ENCODE measurements at regions not wholly inside any gene's neighbourhood (a gene's known extent, or its start where the extent isn't known, plus 50 kb on each side); places are given as distances from the start of the nearest gene placed in this dataset.
A peak's percentile ranks its signal among the peaks of the same experiment; 100 is the strongest.

DNA sequence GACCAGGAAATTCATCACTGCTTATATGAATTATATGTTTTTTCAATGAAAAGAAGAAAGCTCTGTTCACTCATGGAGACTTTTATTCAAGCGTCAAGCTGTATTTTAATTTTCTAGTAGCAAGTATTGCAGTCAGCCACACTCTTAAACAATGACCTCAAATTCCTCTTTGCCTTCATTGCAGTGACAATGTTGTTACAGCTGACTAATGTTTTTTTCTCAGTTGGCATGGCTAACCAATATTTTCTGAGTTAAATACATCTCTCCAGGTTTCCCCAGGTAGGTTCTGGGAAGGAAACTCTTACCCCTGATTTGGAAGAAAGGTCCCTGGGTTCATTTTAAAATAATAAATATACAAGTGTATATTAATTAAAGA, 241.5 kb downstream of the WDR11 start:
- no peak for DNase-seq (ENCODE audit: low read depth, low spot score)
- in situ Hi-C loops (cut with HindIII; ENCODE audit: low sequenced_read_pairs): no loop called here
- TF ChIP-seq, protein P1, sequence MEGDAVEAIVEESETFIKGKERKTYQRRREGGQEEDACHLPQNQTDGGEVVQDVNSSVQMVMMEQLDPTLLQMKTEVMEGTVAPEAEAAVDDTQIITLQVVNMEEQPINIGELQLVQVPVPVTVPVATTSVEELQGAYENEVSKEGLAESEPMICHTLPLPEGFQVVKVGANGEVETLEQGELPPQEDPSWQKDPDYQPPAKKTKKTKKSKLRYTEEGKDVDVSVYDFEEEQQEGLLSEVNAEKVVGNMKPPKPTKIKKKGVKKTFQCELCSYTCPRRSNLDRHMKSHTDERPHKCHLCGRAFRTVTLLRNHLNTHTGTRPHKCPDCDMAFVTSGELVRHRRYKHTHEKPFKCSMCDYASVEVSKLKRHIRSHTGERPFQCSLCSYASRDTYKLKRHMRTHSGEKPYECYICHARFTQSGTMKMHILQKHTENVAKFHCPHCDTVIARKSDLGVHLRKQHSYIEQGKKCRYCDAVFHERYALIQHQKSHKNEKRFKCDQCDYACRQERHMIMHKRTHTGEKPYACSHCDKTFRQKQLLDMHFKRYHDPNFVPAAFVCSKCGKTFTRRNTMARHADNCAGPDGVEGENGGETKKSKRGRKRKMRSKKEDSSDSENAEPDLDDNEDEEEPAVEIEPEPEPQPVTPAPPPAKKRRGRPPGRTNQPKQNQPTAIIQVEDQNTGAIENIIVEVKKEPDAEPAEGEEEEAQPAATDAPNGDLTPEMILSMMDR (IDR thresholded peaks at IDR 0.05; ENCODE audit: low read depth, low read length): no peak
- no peak overlapping the region for H3K4me3 ChIP-seq (ENCODE audit: low read depth, low read length)

DNA sequence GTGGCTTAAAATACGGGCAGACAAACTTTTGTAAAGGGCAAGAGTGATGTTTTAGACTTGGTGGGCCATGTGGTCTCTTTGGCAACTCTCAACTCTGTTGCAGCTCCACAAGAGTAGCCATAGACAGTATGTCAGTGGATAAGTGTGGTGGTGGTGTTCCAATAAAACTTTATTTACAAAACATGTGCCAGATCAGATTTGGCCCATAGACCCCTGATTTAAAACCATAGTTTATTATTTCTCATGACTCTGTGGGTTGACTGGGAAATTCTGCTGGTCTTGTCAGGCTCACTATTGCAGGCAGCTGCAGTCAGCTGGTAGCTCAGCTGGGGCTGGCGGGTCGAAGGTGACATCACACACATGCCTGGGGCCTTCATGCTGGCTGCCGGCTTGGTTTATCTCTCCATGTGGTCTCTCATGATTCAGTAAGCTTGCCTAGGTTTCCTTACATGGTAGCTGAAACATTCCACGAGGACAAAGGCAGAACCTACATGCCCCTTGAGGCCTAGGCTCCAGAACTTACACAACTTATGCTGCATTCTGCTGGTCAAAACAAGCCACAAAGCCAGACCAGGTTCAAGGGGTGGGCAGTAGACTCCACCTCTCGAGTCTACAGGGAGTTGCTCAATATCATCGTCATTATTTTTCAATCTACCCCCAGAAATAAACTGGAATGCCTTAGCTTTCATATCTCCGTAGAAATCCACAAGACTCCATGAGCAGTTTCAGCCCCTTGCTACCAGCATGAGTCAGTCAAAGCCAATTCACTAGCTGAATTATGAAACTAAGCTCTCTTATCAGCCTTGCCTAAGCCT, 245.7 kb downstream of the WDR11 start:
- in situ Hi-C loops (cut with HindIII; ENCODE audit: low sequenced_read_pairs): no loop called here

DNA sequence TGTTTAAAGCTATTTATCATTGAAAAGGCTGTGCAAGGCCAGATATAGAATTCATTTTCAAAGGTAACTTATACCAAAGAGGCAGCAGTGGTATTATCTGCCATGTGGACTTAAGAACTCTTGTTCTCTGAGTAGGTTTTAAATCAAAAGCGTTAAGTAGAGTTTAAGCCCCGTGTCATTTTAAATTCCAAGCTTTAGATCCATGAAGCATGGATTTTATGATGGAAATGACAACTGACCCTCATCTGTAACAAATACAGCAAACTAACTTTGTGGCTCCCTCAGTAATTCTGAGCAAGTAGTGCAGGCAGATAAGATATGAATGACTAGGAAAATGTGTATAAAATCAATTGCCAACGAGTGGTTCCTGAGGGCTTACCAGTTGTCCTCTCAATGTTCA, 247.0 kb downstream of the WDR11 start:
- TF ChIP-seq, protein P1 (IDR thresholded peaks at IDR 0.05; ENCODE audit: low read depth, low read length): no peak
- DNase-seq (ENCODE audit: low read depth, low spot score): no peak
- in situ Hi-C loops (cut with HindIII; ENCODE audit: low sequenced_read_pairs): no loop called here
- no peak overlapping the region for H3K4me3 ChIP-seq (ENCODE audit: low read depth, low read length)

More for the DNA sequence above, 245.7 kb downstream of the WDR11 start:
- H3K4me3 ChIP-seq (ENCODE audit: low read depth, low read length): no peak overlapping the region
- DNase-seq (ENCODE audit: low read depth, low spot score): peak; percentile 91
- TF ChIP-seq, protein P1 (IDR thresholded peaks at IDR 0.05; ENCODE audit: low read depth, low read length): no peak

DNA sequence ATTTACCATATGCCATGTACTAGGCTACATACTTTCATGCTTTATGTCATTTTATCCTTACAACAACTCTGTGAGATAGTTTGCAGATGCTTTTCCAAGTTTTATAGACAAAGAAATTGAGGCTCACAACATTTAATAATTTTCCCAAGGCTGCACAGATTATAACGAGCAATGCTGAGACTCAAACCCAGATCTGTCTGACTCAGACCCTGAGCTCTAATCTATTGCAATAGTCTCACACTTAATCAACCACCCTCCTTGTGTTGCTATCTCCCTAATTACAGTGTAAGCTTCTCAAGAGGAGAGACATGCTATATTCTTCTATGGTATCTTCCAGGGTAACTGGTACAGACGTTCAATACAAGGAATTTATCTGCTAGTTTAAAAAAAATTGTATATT, 247.6 kb downstream of the WDR11 start:
- TF ChIP-seq, protein P1 (IDR thresholded peaks at IDR 0.05; ENCODE audit: low read depth, low read length): no peak
- no peak overlapping the region for H3K4me3 ChIP-seq (ENCODE audit: low read depth, low read length)
- DNase-seq (ENCODE audit: low read depth, low spot score): no peak
- in situ Hi-C loops (cut with HindIII; ENCODE audit: low sequenced_read_pairs): no loop called here

DNA sequence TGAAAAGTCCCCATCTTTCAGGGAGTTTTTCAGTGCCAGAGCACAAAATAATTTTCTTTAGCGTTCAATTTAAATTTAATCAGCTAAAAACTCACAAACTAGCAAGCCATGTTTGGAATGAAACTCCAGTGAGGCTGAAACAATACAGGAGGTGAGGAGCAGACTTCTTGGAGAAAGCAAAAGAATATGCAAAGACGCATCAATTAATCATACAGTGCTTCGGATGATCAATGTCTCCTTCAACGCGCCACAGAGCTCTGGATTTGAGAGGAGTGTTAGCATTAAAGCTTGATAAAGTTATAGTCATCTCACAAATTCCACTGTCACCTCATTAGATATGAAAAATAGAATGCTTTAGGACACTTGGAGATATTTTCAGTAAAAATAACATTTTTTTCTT, 248.0 kb downstream of the WDR11 start:
- no peak for DNase-seq (ENCODE audit: low read depth, low spot score)
- TF ChIP-seq, protein P1 (IDR thresholded peaks at IDR 0.05; ENCODE audit: low read depth, low read length): no peak
- in situ Hi-C loops (cut with HindIII; ENCODE audit: low sequenced_read_pairs): no loop called here
- H3K4me3 ChIP-seq (ENCODE audit: low read depth, low read length): no peak overlapping the region

DNA sequence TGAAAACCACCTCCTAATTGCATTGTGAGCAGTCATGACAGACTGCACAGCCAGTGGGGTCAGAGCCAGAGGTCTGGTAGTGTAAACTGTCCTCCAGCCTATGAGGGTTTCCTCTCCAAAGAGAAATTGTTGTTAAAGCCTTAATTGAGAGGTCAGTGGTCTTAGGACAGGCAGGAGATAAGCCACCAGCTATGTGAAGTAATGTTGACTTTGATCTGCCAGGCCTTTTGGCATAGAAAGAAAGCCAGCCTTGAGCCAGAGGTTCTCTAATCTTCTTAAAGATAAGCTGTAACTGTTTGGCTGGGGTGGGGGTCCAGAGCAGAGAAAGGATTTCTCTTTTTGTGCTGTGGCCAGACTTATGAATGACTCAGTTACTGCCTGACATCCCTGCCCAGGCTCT, 248.4 kb downstream of the WDR11 start:
- no peak for DNase-seq (ENCODE audit: low read depth, low spot score)
- in situ Hi-C loops (cut with HindIII; ENCODE audit: low sequenced_read_pairs): no loop called here
- H3K4me3 ChIP-seq (ENCODE audit: low read depth, low read length): no peak overlapping the region
- TF ChIP-seq, protein P1 (IDR thresholded peaks at IDR 0.05; ENCODE audit: low read depth, low read length): no peak

All from astrocyte of the spinal cord (primary cell).